Kidney (tissue), 13 donors: ENCODE measurements at regions not wholly inside any gene's neighbourhood (a gene's known extent, or its start where the extent isn't known, plus 50 kb on each side); places are given as distances from the start of the nearest gene placed in this dataset.

Experiments used
- DNase-seq, 5 donors: peaks; one replicate each; pipeline ENCODE4 v3.0.0-alpha.2; 2013 to 2020
- FAIRE-seq: peaks from 2 replicates; lab custom pipeline; 2012; peaks lifted over from hg19 to GRCh38; lab: Jason Lieb, UNC
- H3K27ac ChIP-seq, 2 donors: one replicate each; pipeline ENCODE4 v1.7.0; 2013; ENCODE audit warnings: low read depth in 2 of 2, low read length in 2 of 2, inconsistent platforms in 1 of 2
- H3K27me3 ChIP-seq: one replicate; pipeline ENCODE4 v1.7.1; 2013; ENCODE audit warnings: low read length, inconsistent platforms; ENCODE audit not compliant: control insufficient read depth, insufficient read depth
- H3K36me3 ChIP-seq, 3 donors: one replicate each; pipeline versions ENCODE4 v1.7.0 to v1.7.1; 2013; ENCODE audit warnings: low read length in 3 of 3, control low read depth in 1 of 3, inconsistent platforms in 1 of 3; ENCODE audit not compliant: insufficient read depth in 3 of 3, control insufficient read depth in 2 of 3
- H3K4me1 ChIP-seq, 3 donors: one replicate each; pipeline versions ENCODE4 v1.7.0 to v1.7.1; 2013; ENCODE audit warnings: low read length in 3 of 3, inconsistent platforms in 1 of 3, low read depth in 1 of 3; ENCODE audit not compliant: control insufficient read depth in 2 of 3, insufficient read depth in 2 of 3
- H3K4me3 ChIP-seq, 3 donors: one replicate each; pipeline versions ENCODE4 v1.7.0 to v1.8.1; 2013; ENCODE audit warnings: low read length in 3 of 3, control low read depth in 1 of 3, inconsistent platforms in 1 of 3
- H3K9ac ChIP-seq, 3 donors: one replicate each; pipeline versions ENCODE4 v1.7.0 to v1.7.1; 2013; ENCODE audit warnings: low read length in 3 of 3, control low read depth in 1 of 3, inconsistent platforms in 1 of 3
- H3K9me3 ChIP-seq, 3 donors: one replicate each; pipeline versions ENCODE4 v1.7.0 to v1.7.1; 2013; ENCODE audit warnings: low read length in 3 of 3, control low read depth in 1 of 3, inconsistent platforms in 1 of 3; ENCODE audit not compliant: control insufficient read depth in 2 of 3, insufficient read depth in 1 of 3
- CTCF ChIP-seq: IDR thresholded peaks from 3 replicates; pipeline ENCODE4 v1.5.1; 2012; ENCODE audit warnings: mild to moderate bottlenecking, moderate library complexity, borderline replicate concordance; ENCODE audit not compliant: insufficient read depth; ENCODE audit errors: extremely low read depth
- intact Hi-C: fragments of 100-400 bp; cut with DNase I; formaldehyde crosslinking; loops from one replicate; pipeline ENCODE4 v1.11.1; 2022
- donor health status: control.
- donor health status: control.
- donor health status: control.
- donor health status: control.
- donor health status: control.
- donor health status: DM: yes; HTN: yes; CAD: no.
- donor health status: Normal renal cell carcinoma (clear cell type).

GRCh38 chr1:214213136-214213535, 67.8 kb upstream of the SMYD2 start:
- TF ChIP-seq CTCF, result no peak
- H3K27me3 ChIP-seq, result no peaks in the 10 kb centered on the region
- H3K27ac ChIP-seq, result no peak overlapping the region
- H3K4me3 ChIP-seq, result no peak overlapping the region
- FAIRE-seq, result no peak
- H3K36me3 ChIP-seq, result no peaks in the 10 kb centered on the region
- intact Hi-C loops, result no loop called here
- no peaks in the 10 kb centered on the region for H3K4me1 ChIP-seq
- no peak for DNase-seq
- H3K9ac ChIP-seq, result no peak overlapping the region
- H3K9me3 ChIP-seq, result no peaks in the 10 kb centered on the region

- Histone ChIP-seq H3K27me3 (no peaks in the 10 kb centered on the region), H3K9me3 (no peaks in the 10 kb centered on the region), H3K4me1 (no peaks in the 10 kb centered on the region), H3K27ac (no peak overlapping the region), H3K4me3 (no peak overlapping the region), H3K36me3 (no peaks in the 10 kb centered on the region), H3K9ac (no peak overlapping the region)
- FAIRE-seq (no peak), DNase-seq (no peak)
- TF ChIP-seq CTCF, result no peak
- intact Hi-C loops, result no loop called here
These were observed 66.1 kb upstream of the SMYD2 start for GRCh38 chr1:214214851-214215250.

- H3K4me1 ChIP-seq, result no peaks in the 10 kb centered on the region
- no peak overlapping the region for H3K27ac ChIP-seq
- FAIRE-seq (no peak), DNase-seq (no peak)
- H3K36me3 ChIP-seq, result no peaks in the 10 kb centered on the region
- H3K27me3 ChIP-seq, result no peaks in the 10 kb centered on the region
- no peak overlapping the region for H3K4me3 ChIP-seq
- intact Hi-C loops, result no loop called here
- H3K9me3 ChIP-seq, result no peaks in the 10 kb centered on the region
- no peak for TF ChIP-seq CTCF
- no peak overlapping the region for H3K9ac ChIP-seq
These were observed 65.4 kb upstream of the SMYD2 start for GRCh38 chr1:214215583-214215982.

- Histone ChIP-seq H3K4me3 (no peak overlapping the region), H3K9me3 (no peaks in the 10 kb centered on the region), H3K9ac (no peak overlapping the region), H3K4me1 (no peaks in the 10 kb centered on the region), H3K36me3 (no peaks in the 10 kb centered on the region), H3K27me3 (no peaks in the 10 kb centered on the region), H3K27ac (no peak overlapping the region)
- intact Hi-C loops, result no loop called here
- FAIRE-seq, result no peak
- no peak for DNase-seq
- no peak for TF ChIP-seq CTCF
These were observed 64.9 kb upstream of the SMYD2 start for GRCh38 chr1:214216021-214216420.
